ENCODE measurements at regions not wholly inside any gene's neighbourhood (a gene's known extent, or its start where the extent isn't known, plus 50 kb on each side); places are given as distances from the start of the nearest gene placed in this dataset.
A peak's percentile ranks its signal among the peaks of the same experiment; 100 is the strongest.

DNA sequence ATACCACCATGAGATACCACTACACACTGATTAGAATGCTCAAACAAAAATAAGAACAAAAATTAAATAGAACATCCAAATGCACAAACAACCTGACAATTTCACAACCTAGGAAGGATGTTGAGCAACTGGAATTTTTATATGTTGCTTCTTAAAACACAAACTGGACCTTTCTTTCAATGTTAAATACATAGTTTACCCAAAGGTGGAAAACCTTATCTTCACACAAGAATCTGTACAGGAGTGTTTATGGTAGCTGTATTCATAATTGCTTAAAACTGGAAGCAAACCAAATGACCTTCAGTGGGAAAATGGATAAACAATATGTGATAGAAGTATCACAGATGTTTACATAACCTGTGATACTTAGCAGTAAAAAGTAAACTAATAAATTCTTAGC, 573.8 kb downstream of the MAGEB5 start:
- Histone ChIP-seq H4K20me1 (ENCODE audit: low read depth) (no peaks in the 10 kb centered on the region), H3K4me1 (no peaks in the 10 kb centered on the region), H3K27me3 (no peaks in the 10 kb centered on the region), H3K9me3 (ENCODE audit: low read depth) (no peaks in the 10 kb centered on the region), H3K79me2 (ENCODE audit: low read depth) (no peaks in the 10 kb centered on the region), H3F3A (ENCODE audit: low read depth) (no peaks in the 10 kb centered on the region), H3K36me3 (no peaks in the 10 kb centered on the region), H3K9ac (no peak overlapping the region), H2AFZ (replicated peaks) (no peak overlapping the region), H3K4me2 (no peak overlapping the region), H3K27ac (no peak overlapping the region), H3K4me3 (no peak overlapping the region)
- no peaks in the 10 kb centered on the region for H3K36me3 Mint-ChIP-seq
- no peak overlapping the region for H3K4me3 Mint-ChIP-seq
- no peaks in the 10 kb centered on the region for H3K4me1 Mint-ChIP-seq
- H3K27me3 Mint-ChIP-seq (ENCODE audit: insufficient read depth, low read depth) = no peaks in the 10 kb centered on the region
- H3K9me3 Mint-ChIP-seq = no peaks in the 10 kb centered on the region
- no peak for TF ChIP-seq EZH2 (IDR thresholded peaks at IDR 0.05)
- no peak for TF ChIP-seq EZH2phosphoT487 (IDR thresholded peaks at IDR 0.05)
- TF ChIP-seq CTCF (IDR thresholded peaks at IDR 0.05) = no peak
- H3K27ac Mint-ChIP-seq = no peak overlapping the region
- DNase-seq (ENCODE audit: low spot score) = no peak

- H3F3A ChIP-seq (ENCODE audit: low read depth) = no peaks in the 10 kb centered on the region
- no peaks in the 10 kb centered on the region for H3K27me3 Mint-ChIP-seq (ENCODE audit: insufficient read depth, low read depth)
- no peaks in the 10 kb centered on the region for H3K36me3 ChIP-seq
- H3K4me1 ChIP-seq = no peaks in the 10 kb centered on the region
- no peaks in the 10 kb centered on the region for H3K36me3 Mint-ChIP-seq
- H3K79me2 ChIP-seq (ENCODE audit: low read depth) = no peaks in the 10 kb centered on the region
- no peak for TF ChIP-seq EZH2 (IDR thresholded peaks at IDR 0.05)
- no peak for TF ChIP-seq CTCF (IDR thresholded peaks at IDR 0.05)
- TF ChIP-seq EZH2phosphoT487 (IDR thresholded peaks at IDR 0.05) = no peak
- no peaks in the 10 kb centered on the region for H3K27me3 ChIP-seq
- H3K9me3 ChIP-seq (ENCODE audit: low read depth) = no peaks in the 10 kb centered on the region
- H3K27ac ChIP-seq = no peak overlapping the region
- no peaks in the 10 kb centered on the region for H3K9me3 Mint-ChIP-seq
- H3K4me2 ChIP-seq = no peak overlapping the region
- H3K9ac ChIP-seq = no peak overlapping the region
- H4K20me1 ChIP-seq (ENCODE audit: low read depth) = no peaks in the 10 kb centered on the region
- no peak overlapping the region for H3K27ac Mint-ChIP-seq
- H3K4me1 Mint-ChIP-seq = no peaks in the 10 kb centered on the region
- H2AFZ ChIP-seq (replicated peaks) = no peak overlapping the region
- H3K4me3 ChIP-seq = no peak overlapping the region
- H3K4me3 Mint-ChIP-seq = no peak overlapping the region
- no peak for DNase-seq (ENCODE audit: low spot score)
Measured at GRCh38 chrX:26788402-26788998, 572.5 kb downstream of the MAGEB5 start.

DNA sequence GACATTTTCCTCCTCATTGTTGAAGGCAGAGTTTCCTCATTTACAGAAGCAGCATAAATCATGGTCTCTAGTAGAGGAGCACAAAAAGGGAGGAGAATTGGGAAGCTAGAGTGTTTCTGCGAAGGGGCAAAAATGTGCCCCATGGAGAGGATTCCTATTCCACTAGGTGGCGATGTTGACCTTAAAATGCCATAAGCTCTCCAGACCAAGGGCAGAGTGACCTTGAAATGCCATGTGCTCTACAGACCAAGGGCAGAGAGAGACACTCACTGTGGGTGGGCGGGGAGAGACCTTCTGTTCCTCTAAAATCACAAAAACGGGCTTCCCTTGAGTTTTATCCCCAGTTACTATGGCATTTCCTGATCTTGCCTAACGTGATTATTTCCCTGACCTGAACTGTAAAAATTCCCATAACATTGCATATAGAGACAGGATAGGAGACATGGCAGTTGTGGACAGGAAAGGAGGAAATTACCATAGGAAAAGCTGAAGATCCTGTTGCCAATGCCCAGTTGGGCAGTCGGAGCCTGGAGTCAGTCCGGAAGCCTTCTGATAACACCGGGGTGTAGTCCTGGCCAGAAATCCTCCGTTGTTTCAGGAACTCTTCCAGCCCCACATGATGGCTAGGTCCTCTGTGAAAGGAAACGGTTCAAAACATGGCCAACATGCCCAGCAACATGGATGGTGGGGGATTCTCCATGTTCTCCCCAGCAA, 567.7 kb downstream of the MAGEB5 start:
- peaks cover 8% of the 10 kb centered on the region for H3K9me3 Mint-ChIP-seq
- peaks cover 14% of the 10 kb centered on the region for H3K9me3 ChIP-seq (ENCODE audit: low read depth)
- peak; percentile 68 for DNase-seq (ENCODE audit: low spot score)
- H2AFZ ChIP-seq (replicated peaks) = no peak overlapping the region
- no peaks in the 10 kb centered on the region for H3K4me1 ChIP-seq
- H3F3A ChIP-seq (ENCODE audit: low read depth) = no peaks in the 10 kb centered on the region
- H3K4me2 ChIP-seq = no peak overlapping the region
- no peak overlapping the region for H3K27ac Mint-ChIP-seq
- no peaks in the 10 kb centered on the region for H3K27me3 ChIP-seq
- H3K27me3 Mint-ChIP-seq (ENCODE audit: insufficient read depth, low read depth) = no peaks in the 10 kb centered on the region
- no peak overlapping the region for H3K4me3 ChIP-seq
- H3K4me3 Mint-ChIP-seq = no peak overlapping the region
- H3K36me3 Mint-ChIP-seq = no peaks in the 10 kb centered on the region
- no peak for TF ChIP-seq EZH2phosphoT487 (IDR thresholded peaks at IDR 0.05)
- peak; percentile 63 for TF ChIP-seq CTCF (IDR thresholded peaks at IDR 0.05)
- TF ChIP-seq EZH2 (IDR thresholded peaks at IDR 0.05) = no peak
- H4K20me1 ChIP-seq (ENCODE audit: low read depth) = no peaks in the 10 kb centered on the region
- no peaks in the 10 kb centered on the region for H3K79me2 ChIP-seq (ENCODE audit: low read depth)
- H3K9ac ChIP-seq = no peak overlapping the region
- no peaks in the 10 kb centered on the region for H3K4me1 Mint-ChIP-seq
- H3K27ac ChIP-seq = no peak overlapping the region
- H3K36me3 ChIP-seq = no peaks in the 10 kb centered on the region

Data from neural progenitor cell (in vitro differentiated cells).